Inflammatory macrophage treated with lipopolysaccharide for 4 hours (primary cell): ENCODE measurements at regions not wholly inside any gene's neighbourhood (a gene's known extent, or its start where the extent isn't known, plus 50 kb on each side); places are given as distances from the start of the nearest gene placed in this dataset.

ENCODE experiments used
- DNase-seq: peaks from one replicate; pipeline ENCODE4 v3.0.0-alpha.2; 2020

DNA sequence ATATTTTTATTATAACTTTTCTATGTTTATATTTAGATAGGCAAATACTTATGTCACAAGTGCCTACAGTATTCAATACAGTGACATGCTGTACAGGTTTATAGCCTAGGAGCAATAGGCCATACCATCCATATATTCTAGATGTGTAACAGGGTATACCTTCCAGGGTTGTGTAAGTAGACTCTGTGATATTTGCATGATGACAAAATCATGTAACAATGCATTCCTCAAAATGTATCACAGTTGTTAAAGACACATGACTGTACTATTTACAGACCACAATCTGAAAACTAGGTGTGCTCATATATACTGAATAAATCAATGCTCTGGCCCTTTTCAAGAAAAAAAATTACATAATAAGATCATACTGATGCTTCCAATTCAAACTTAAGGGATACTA is 433.2 kb upstream of the RGPD4 start:
- no peak for DNase-seq

DNA sequence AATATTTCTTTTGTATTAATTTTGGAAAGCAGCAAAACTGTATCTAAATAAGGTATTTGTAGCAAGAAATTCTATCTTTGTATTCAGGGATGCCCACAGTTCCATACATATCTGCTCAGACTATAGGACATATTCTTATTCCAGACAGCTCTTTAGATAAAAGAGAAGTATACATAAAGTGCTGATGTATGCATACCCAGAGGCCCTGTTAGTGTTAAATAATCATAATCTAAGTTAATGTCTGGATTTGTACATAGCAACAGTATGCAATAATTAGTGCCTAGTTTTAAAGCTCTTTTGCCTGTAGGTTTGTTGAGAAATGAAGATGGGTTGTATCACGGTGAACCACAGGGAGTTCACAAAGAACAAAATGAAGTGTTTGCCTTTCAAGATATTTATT is 428.0 kb upstream of the RGPD4 start:
- no peak for DNase-seq

DNA sequence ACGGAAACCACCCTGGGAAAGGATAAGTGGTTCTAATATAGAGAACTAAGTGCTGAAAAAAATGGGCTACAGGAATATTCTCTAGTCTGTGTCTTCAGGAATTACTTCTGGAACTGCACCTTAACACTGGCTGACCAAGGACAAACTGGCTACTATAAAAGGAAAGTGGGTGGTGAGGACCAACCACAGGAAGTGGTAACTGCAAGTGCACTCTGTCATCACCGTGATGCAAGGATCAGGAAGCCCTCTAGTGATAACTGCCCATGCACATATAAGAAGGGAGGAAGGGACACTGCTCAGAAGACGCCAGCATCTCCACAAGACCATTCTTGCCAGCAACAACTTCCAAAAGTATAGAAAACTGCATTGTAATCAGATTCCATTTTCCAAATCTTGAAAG is 424.4 kb upstream of the RGPD4 start:
- DNase-seq, result no peak

DNA sequence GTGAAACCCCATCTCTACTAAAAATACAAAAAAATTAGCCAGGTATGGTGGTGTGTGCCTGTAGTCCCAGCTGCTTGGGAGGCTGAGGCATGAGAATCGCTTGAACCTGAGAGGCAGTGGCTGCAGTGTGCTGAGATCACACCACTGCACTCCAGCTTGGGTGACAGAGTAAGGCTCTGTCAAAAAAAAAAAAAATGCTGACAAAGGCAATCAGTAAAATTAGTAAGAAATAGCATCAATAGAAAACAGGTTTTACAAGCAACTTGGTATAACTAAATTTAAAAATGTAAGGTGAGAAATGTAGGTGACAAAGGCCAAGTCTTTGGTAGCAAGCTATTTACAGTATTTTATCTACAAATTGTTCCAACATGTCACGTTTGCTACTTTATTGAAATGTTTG is 421.4 kb upstream of the RGPD4 start:
- DNase-seq, result no peak

DNA sequence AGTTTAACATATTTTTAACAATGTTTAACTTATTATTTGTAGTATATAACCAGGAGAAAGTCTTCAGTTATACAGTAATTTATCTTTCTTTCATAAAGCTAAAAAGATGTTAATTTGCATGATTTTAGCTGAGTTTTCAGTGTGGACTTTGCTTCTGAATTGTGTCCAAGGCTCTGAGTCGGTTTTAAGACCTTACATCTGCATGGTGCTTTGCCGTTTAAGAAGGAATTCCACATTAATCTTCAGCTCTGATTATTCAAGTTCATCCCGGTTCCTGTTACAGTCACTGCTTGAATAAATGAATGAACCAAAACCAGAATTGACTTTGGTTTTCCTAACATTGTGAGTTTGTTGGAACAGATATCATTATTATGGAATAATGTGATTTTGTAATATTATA is 419.7 kb upstream of the RGPD4 start:
- DNase-seq, result no peak

DNA sequence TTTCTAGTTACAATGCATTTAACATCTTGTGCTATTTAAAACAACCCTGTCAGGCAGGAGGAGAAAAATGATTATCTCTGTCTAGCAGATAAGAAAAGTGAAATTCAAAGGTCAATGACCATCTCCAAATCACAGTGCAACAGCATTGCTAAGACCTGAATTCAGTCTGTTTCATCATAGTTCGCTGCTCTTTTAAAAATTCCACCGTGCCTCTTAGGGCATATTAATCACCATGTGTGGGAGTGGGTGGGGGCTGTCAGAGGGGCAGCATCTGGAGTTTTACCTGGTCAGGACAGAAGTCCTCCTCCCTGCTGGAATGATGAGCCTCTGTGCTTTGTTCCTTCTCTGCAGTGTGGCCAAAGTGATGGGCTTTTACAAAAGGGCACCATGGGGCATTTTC is 418.7 kb upstream of the RGPD4 start:
- DNase-seq, result no peak

DNA sequence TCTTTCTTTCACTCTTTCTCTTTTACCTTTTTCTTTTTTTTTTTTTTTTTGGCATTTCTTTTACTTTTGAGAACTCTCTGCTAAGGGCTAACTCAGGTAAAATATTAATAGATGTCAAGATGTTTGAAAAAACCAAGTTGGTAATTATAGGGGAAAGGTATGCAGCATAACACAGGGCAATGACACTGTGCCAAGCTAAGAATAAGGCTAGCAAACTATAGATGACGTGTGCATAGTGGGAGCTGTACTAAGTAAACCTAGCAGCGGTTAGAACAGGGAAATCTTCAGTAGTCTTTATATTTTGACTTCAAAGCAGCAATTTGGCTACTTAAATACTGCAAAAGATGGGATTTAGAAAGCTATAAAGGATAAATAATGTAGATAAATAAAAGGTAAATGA is 415.4 kb upstream of the RGPD4 start:
- no peak for DNase-seq

DNA sequence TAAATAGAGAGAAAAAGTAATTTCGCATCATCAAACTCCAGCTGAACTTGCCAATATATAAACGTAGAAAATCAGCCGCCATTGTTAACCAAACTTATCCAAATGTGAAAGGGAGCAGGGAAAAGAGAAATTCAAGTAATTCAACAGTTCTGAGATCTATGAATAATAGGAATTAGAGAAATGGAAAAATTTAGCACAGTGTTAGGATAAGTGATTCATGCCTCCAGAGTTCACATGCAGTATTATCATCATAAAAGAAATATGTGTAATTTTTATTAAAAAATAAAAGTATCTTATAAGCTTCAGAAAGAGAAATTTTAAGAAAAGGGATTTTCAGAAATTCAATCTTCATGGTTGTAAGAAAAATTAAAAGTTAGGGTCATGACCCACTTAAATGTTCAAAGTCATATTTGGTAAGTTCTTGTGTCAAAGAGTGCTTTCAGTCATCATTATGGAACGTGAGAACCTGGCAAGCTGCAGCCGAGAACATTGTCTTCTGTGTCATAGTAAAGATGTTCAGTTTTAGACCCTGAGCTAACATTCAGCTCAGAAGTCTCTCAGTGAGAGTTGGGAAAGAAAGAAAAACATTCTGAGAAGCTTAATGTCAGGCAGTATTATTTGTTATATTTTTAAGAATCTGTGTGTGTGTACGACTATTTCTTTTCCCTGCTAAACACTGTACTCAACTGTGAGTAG is 414.3 kb upstream of the RGPD4 start:
- DNase-seq, result no peak

DNA sequence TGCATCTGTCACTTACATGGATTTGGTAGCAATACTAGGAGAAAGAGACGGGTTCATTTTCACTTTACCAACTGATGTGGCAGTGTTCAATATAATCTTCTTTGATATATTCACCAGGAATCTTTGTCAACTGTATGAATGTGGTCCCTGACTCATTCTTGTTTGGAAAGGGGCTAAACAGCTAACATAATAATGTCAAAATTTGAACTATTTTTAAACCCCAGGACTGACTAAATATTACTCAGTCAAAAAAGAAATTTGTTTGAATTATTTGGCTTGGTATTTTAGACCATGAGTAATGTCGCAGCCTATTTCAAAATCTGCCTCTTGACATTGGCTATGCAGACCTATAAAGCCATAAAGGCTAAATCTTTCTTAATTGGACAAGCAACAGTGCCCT is 413.7 kb upstream of the RGPD4 start:
- no peak for DNase-seq

DNA sequence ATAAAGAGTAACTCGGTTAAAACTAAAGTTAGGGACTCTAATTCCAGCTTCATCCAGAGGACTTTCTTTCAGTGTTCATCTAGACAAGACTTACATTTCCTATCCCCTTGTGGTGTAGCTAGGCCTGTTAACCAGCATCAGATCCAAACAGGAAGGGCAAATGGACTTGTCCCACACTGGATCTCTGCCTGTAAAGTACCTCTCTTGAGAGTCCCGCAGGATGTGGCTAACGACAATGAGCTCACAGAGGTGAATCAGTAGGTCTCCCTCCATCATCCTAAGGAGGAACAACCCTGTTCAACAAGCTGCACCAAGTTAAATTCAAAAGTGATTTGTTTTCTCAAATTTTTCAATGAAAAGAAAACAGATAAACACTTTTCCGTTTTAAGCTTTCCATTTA is 412.3 kb upstream of the RGPD4 start:
- no peak for DNase-seq

DNA sequence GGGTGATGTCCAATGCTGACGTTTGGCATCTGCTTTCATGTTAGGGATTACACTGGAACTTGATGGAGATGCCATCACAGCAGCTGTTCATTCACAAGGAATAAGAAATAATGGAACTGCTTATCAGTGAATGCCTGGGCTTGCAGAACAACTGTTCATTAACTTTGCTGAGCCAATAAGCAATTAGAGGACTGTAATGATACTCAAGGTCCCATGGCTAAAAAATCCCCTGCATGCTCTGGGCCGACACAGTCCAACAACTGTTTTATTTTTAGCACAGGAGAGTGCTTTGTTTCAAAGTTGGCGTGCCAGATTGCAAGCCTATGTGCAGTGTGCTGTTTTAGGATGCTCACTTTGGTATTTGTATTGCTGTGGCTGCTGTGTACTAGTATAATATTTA is 408.0 kb upstream of the RGPD4 start:
- DNase-seq, result no peak

DNA sequence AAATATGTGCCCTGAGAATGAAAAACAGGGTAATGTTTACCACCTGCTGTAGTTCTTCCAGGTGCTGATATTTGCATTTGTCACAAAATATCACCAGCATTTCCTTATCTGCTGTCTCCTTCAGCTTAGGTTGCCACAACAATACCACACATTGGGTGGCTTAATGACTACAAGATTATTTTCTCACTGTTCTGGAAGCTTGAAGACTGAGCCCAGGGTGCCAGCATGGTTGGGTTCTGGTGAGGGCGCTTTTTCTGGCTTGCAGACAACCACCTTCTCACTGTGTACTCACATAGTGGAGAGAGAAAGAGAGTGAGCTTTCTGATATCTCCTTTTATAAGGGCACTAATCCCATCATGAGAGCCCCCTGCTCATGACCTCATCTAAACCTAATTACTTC is 407.5 kb upstream of the RGPD4 start:
- no peak for DNase-seq

DNA sequence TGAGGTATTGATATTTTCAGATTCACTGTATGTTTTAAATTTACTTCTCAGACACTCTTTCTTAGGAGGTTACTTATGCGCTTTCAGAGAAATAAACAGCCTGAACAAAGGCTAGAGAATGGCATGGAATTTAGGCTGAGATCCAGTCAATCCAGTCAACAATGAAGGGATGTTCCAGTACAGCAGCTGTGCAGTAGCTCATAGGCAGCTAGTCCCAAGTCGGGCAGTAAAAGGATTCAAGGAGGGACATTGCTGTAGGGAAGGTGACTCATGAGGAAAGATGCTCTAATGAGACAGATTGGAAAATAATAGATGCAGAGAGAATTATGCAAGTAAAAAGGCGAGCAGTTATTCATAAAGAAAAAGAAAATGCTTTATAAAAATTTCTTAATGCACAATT is 397.9 kb upstream of the RGPD4 start:
- no peak for DNase-seq

DNA sequence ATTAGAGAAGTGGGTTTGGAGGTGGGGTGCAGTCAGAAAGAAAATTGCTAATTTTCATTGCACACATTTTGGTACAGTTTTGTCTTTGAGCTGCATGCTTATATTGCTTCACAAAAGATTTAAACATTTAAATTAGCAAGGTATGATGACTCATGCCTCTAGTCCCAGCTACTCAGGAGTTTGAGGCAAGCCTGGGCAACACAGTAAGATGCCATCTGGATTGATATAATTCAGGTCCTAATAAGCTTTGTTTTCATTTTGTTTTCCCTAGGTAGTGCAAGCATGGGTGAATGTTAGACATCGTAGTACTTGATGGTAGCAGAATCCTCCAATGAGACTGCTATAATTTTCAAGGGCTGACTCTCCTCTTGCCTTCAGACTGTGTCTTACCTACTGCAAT is 396.7 kb upstream of the RGPD4 start:
- DNase-seq, result no peak

DNA sequence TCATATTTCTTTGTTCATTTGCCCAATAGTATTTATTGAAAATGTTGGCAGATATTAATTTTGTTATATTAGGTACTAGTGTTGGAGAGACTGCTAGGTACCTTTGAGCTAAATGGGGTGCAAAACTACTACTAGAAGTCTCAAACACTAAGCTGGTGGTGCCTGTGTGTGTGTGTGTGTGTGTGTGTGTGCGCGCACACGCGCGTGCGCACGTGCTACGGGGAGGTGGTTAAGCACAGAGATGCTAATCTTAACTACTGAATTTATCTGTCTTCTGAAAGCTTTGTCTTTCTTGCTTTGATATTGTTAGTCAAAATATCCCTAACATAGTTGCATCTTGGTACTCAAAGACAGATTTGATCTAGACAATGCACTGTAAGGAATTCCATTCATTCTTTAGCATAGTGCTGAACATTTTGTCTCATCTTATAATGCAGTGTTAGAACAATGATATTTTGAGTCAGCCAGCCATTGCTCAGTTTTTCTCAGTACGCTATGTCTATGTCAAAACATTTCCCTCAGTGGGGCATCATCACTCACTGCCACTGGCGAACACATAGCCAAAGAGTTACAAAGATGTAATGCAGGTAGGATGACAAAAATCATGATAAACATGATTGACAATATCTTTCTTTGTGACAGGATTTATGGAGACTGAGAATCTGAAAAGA is 396.0 kb upstream of the RGPD4 start:
- no peak for DNase-seq

DNA sequence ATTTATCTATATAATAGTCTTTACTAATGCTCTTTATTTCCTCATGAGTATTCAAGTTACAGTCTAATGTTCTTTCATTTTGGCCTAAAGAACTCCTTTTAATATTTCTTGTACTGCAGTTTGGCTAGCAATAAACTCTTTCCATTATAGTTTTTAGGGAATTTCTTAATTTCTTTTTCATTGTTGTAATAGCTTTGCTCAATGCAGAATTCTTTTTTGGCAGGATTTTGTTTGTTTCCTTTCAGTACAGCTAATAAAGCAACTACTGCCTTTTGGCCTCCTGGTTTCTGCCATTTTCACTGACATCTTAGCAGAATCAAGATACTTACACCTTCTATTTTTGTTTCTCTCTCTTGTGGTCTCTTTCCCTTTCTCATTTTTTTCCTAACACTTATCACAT is 390.4 kb upstream of the RGPD4 start:
- no peak for DNase-seq

DNA sequence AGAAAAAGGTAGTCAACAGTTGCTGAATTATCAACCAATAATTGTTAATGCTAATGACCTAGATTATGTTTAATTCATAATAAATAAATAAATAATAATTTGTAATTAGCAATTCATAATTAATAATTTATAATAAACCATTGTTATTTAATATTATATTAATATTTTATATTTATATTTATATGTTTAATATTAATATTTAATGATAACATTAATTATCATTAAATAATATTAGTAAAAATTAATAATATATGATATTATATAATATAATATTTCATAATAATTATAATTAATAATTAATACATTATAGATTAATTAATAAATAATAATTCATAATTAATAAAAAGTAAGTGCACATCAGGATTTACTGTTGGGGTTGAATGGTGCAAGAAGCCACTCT is 389.4 kb upstream of the RGPD4 start:
- DNase-seq, result no peak

DNA sequence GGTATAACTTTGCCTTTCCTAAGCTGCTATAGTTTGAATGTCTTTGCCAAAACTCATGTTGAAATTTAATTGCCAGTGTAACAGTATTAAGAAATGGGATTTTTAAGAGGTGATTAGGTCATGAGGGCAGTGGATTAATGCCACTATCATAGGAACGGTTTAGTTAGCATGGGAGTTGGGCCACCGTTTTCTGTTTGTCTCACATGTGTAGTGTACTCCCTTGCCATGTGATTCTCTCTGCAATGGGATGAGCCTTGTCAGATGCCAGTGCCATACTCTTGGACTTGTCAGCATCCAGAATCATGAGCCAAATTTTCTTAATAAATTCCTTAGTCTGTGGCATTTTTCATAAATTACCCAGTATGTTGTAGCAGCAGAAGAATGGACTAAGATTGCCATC is 388.9 kb upstream of the RGPD4 start:
- no peak for DNase-seq

DNA sequence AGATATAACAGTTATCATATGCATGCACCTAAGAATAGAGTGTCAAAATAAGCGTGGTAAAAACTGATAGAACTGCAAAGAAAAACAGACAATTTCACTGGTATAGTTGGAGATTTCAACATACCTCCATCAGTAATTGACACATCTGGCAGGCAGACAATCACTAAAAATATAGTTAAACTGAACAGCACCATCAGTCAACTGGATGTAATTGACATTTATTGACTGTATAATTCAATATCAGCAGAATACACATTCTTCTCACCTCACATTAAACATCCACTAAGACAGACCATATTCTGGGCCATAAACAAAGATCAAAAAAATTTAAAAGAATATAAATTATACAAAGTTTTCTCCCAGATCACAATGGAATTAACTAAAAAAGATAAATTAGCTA is 378.5 kb upstream of the RGPD4 start:
- DNase-seq, result no peak

DNA sequence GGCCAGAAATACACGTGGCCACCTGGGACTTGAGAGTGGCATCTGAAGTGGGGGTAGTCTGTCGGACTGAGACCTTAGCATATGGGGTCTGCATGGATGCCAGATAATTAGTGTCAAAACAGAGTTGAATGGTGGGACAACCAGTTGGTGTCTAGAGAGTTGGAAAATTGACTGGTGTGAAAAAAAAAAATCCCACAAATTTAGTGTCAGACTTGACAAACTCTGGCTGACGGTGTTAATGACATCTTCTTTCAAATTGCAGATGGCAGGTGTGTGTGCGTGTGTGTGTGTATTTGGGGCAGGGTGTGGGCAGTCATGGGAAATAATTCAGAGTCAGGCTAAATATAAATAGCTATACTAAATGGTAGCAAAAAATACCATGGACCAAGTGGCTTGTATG is 365.4 kb upstream of the RGPD4 start:
- DNase-seq, result no peak

DNA sequence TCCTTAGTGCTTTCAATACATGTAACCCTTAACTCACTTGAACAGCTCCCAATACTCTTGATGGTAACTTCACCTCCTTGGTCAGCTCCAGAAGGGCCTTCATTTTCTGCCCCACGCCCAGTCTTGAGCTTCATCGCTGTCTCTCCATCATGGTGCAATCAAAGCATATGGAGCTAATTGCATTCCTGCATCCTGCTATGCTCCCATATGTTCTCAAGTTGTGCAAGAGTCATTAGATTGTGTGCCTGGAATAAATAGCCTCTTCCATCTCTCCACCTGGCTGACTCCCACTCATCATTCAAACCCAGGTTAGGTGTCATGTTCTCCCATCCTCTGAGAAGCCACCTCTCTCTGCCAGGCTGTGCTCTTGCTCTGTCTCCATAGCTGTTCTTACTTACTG is 364.5 kb upstream of the RGPD4 start:
- DNase-seq, result no peak

DNA sequence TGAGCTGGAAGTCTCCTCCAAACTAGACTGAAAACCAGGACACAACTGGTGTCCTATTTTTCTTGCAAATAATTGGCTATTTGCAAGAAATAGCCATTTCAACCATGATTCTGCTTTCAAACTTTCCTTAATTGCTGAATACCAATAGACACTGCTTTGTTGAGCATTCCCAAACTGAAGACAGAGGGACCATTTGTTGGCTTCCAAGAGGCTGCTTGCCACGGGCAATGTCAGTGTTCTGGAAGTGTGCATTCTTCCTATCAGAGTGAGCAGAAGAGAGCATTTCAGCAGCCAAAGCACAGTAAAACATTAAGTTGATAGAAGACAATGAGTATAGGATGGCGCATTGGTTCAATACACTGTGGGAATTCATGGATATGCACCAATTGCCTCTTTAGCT is 360.5 kb upstream of the RGPD4 start:
- no peak for DNase-seq

DNA sequence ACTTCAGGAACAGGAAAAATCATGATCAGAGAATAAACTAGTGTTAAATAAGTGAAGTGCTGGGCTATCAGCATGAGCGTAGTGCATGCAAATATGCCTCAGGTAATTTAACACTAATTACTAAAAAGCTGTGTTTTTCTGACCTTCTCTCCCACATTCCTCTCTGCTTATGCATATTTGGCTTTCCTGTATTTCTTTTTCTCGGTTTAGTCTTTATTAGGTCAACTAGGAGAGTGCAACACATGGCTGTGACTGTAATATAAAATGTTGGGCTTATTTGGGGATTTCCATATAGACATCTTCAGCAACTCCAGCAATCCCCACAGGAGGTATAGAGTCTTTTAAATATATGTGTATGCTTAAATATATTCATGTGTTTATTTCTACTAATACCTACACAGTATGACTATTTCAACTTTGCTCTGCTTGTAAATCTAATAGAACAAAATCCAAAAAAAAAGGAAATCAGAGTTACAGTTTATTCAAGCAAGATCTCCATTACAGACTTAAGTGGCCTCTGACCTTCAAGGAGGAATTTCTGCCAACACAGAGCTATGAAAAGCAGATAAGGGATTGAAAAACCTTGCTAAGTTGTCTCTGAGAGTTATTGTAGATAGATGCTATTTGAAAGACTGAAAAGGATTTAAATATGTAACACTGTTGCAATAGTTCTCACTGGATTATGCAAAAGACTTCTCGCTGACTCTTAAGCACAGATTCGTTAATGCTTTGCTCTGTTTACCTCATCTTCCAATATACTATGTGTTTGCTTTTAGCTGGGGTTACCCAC is 359.5 kb upstream of the RGPD4 start:
- no peak for DNase-seq

DNA sequence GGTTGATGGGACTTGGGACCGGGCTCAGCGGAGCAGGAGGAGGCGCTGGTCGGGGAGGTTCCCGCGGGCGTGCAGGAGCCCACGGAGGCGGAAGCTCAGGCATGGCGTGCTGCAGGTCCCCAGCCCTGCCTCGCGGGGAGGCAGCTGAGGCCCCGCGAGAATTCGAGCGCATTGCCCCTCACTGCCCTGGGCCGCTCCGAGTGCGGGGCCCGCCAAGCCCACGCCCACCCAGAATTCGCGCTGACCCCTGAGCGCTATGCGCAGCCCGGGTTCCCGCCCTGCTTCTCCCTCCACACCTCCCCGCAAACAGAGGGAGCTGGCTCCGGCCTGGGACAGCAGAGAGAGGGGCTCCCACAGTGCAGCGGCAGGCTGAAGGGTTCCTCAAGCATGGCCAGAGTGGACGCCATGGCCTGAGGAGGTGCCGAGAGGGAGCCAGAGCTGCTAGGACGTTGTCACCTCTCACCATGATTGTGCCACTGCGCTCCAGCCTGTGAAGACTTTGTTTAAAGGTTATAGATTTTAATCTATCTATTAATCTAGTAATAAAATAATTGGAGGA is 357.2 kb upstream of the RGPD4 start:
- DNase-seq, result no peak
